Panc1 (cell line): ENCODE measurements at regions not wholly inside any gene's neighbourhood (a gene's known extent, or its start where the extent isn't known, plus 50 kb on each side); places are given as distances from the start of the nearest gene placed in this dataset.

Experiments
- ATAC-seq: fragments of 200-7000 bp; cut with Tn5 transposase; 2 replicates; pipeline ENCODE4 v1.9.1; 2020; ENCODE audit warnings: mild to moderate bottlenecking, moderate library complexity
- BruUV-seq: library from RNA; stranded (reverse); fragments of 400-500 nt; replicated peaks from 2 replicates; lab custom pipeline; 2021; lab: Mats Ljungman, UMichigan
- CTCF ChIA-PET: fragments of 300-600 bp; sonication (Branson Sonifier 250); formaldehyde crosslinking; loops from one replicate; lab custom pipeline; 2022; ENCODE audit warnings: antibody characterized with exemption; lab: Charles Lee
- POLR2A ChIA-PET: fragments of 300-600 bp; sonication (Branson Sonifier 250); formaldehyde crosslinking; loops from one replicate; lab custom pipeline; 2022; ENCODE audit warnings: antibody characterized with exemption; lab: Charles Lee
- DNase-seq: peaks from one replicate; pipeline ENCODE4 v3.0.0-alpha.2; 2010; ENCODE audit warnings: low read depth, low spot score
- H3K27ac ChIP-seq: 2 replicates; pipeline ENCODE4 v1.5.1; 2011; ENCODE audit warnings: mild to moderate bottlenecking, low read length, inconsistent platforms
- H3K27me3 ChIP-seq: fragments of 200-500 bp; sonication (Bioruptor generic); 2 replicates; pipeline ENCODE4 v1.6.0; 2014; ENCODE audit warnings: low read length, inconsistent platforms; ENCODE audit not compliant: control insufficient read depth, insufficient read depth
- H3K36me3 ChIP-seq: fragments of 200-500 bp; sonication (Bioruptor generic); 2 replicates; pipeline ENCODE4 v1.5.1; 2014; ENCODE audit warnings: inconsistent platforms, mild to moderate bottlenecking, low read length, moderate library complexity; ENCODE audit not compliant: control insufficient read depth, insufficient read depth
- H3K4me1 ChIP-seq: 2 replicates; pipeline ENCODE4 v1.5.1; 2011; ENCODE audit warnings: inconsistent platforms, mild to moderate bottlenecking, low read length, moderate library complexity; ENCODE audit not compliant: control insufficient read depth, insufficient read depth
- H3K4me3 ChIP-seq, 2 experiments: 2 replicates each; pipeline ENCODE4 v1.5.1; 2011 to 2012; ENCODE audit warnings: low read depth in 2 of 2, low read length in 2 of 2, mild to moderate bottlenecking in 2 of 2, inconsistent platforms in 1 of 2, moderate library complexity in 1 of 2
- H3K9me3 ChIP-seq: fragments of 200-500 bp; sonication (Bioruptor generic); 2 replicates; pipeline ENCODE4 v1.5.1; 2014; ENCODE audit warnings: low read depth, mild to moderate bottlenecking, inconsistent platforms, low read length, moderate library complexity; ENCODE audit not compliant: control insufficient read depth, insufficient read depth
- CTCF ChIP-seq: fragments of 450-650 bp; IDR thresholded peaks from 2 replicates; pipeline ENCODE4 v1.5.1; 2017; ENCODE audit warnings: mild to moderate bottlenecking
- POLR2AphosphoS5 ChIP-seq: IDR thresholded peaks from 2 replicates; pipeline ENCODE4 v1.6.1; 2012; ENCODE audit warnings: mild to moderate bottlenecking, low read depth, low read length, moderate library complexity
- REST ChIP-seq, 2 experiments: IDR thresholded peaks; 2 replicates each; pipeline ENCODE4 v1.6.1; 2011 to 2012; ENCODE audit warnings: low read depth in 2 of 2, control low read depth in 1 of 2, low read length in 1 of 2, mild to moderate bottlenecking in 1 of 2, moderate library complexity in 1 of 2; ENCODE audit not compliant: insufficient read depth in 1 of 2
- SIN3A ChIP-seq: IDR thresholded peaks from 2 replicates; pipeline ENCODE4 v1.6.1; 2012; ENCODE audit warnings: low read depth, mild to moderate bottlenecking, low read length, moderate library complexity, borderline replicate concordance; ENCODE audit not compliant: insufficient read depth
- TCF7L2 ChIP-seq: IDR thresholded peaks from 2 replicates; pipeline ENCODE4 v1.6.1; 2011; ENCODE audit warnings: mild to moderate bottlenecking, low read depth, low read length, inconsistent platforms
- in situ Hi-C: cut with HindIII; loops from 2 replicates; pipeline ENCODE4 v1.10.0; 2016; ENCODE audit warnings: low sequenced_read_pairs, low pct_unique_long_range_greater_than_20kb
- intact Hi-C: fragments of 100-400 bp; cut with micrococcal nuclease; formaldehyde crosslinking; loops from one replicate; pipeline ENCODE4 v1.10.0; 2022; ENCODE audit not compliant: unreplicated experiment

GRCh38 chr13:50140581-50141374, 125.5 kb downstream of the KCNRG start:
- ChIA-PET POLR2A (no interaction called here), CTCF (no interaction called here)
- no peaks in the 10 kb centered on the region for H3K27me3 ChIP-seq
- peak overlapping the region; percentile 82 for H3K27ac ChIP-seq
- peak overlapping the region in 1 of 2 experiments; percentile 2; a peak in 1 of 4 replicates for H3K4me3 ChIP-seq
- no peaks in the 10 kb centered on the region for H3K9me3 ChIP-seq
- BruUV-seq: no TSS peak
- no peaks in the 10 kb centered on the region for H3K36me3 ChIP-seq
- intact Hi-C loops (loop anchor here (10.0 kb wide), 1 partner anchor 84 kb away; no protein-coding TSS in a partner anchor), in situ Hi-C loops (no loop called here)
- DNase-seq: no peak
- TF ChIP-seq SIN3A (no peak), TCF7L2 (no peak), POLR2AphosphoS5 (no peak), CTCF (no peak)
- peaks cover 22% of the 10 kb centered on the region for H3K4me1 ChIP-seq
- ATAC-seq: peak; percentile 72

GRCh38 chr13:50141375-50141975, 126.2 kb downstream of the KCNRG start:
- Histone ChIP-seq H3K9me3 (no peaks in the 10 kb centered on the region), H3K4me1 (peaks cover 22% of the 10 kb centered on the region), H3K27ac (peak overlapping the region; percentile 82), H3K27me3 (no peaks in the 10 kb centered on the region), H3K4me3 (no peak overlapping the region; a peak in 1 of 4 replicates), H3K36me3 (no peaks in the 10 kb centered on the region)
- DNase-seq (no peak), ATAC-seq (no peak)
- no TSS peak for BruUV-seq
- intact Hi-C loops (loop anchor here (10.0 kb wide), 1 partner anchor 83 kb away; no protein-coding TSS in a partner anchor), in situ Hi-C loops (no loop called here)
- no peak for TF ChIP-seq CTCF
- TF ChIP-seq REST (IDR thresholded peaks at IDR 0.05; ENCODE audit: insufficient read depth in 1 of 2, low read depth in 2 of 2, low read length in 1 of 2): no peak
- TF ChIP-seq POLR2AphosphoS5: no peak
- no peak for TF ChIP-seq SIN3A
- no peak for TF ChIP-seq TCF7L2
- ChIA-PET POLR2A (no interaction called here), CTCF (no interaction called here)
